ENCODE measurements at regions not wholly inside any gene's neighbourhood (a gene's known extent, or its start where the extent isn't known, plus 50 kb on each side); places are given as distances from the start of the nearest gene placed in this dataset.

DNA sequence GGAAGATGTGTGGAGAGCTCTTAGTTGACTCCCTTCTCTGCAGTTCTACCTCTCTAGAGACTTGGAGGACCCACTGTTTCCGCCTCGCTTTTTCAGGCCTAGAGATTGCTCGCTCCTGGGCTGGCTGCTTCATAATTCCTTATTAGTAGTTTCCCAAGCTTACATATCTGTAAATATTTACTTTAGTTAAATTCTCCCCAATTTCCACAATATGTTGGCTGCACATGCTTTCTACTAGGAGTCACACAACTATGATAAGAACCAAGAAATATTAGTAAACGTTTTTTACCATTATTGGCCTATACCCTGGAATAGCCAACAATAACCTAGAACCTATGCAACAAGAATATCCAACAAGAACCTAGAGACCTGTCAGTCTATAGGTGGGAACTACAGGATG lies 129.0 kb upstream of the RUNX1 start:
- no peak for TF ChIP-seq PATZ1 (CRISPR knock-in tag; IDR thresholded peaks at IDR 0.05; ENCODE audit: borderline replicate concordance)
- TF ChIP-seq ARNTL (CRISPR knock-in tag; IDR thresholded peaks at IDR 0.05; ENCODE audit: borderline replicate concordance, low read depth) = no peak
- TF ChIP-seq ZC3H10 (CRISPR knock-in tag; IDR thresholded peaks at IDR 0.05) = no peak
- no peak for TF ChIP-seq TOX (CRISPR knock-in tag; IDR thresholded peaks at IDR 0.05; ENCODE audit: borderline replicate concordance)
- no peak for TF ChIP-seq CSRNP3 (CRISPR knock-in tag; IDR thresholded peaks at IDR 0.05)
- TF ChIP-seq ISL1 (CRISPR knock-in tag; IDR thresholded peaks at IDR 0.05) = no peak
- TF ChIP-seq ZNF8 (CRISPR knock-in tag; IDR thresholded peaks at IDR 0.05) = no peak
- no peak for TF ChIP-seq ZFP30 (CRISPR knock-in tag; IDR thresholded peaks at IDR 0.05)

Measured in SK-N-SH treated with all-trans-retinoic acid at 6 μM for 48 hours (cell line).